A549 (cell line): ENCODE measurements at regions not wholly inside any gene's neighbourhood (a gene's known extent, or its start where the extent isn't known, plus 50 kb on each side); places are given as distances from the start of the nearest gene placed in this dataset.

Source experiments
- ATAC-seq, 2 experiments: fragments of 200-7000 bp in 1 of 2; fragments of >200 bp in 1 of 2; cut with Nextera tagmentation in 1 of 2; cut with Tn5 transposase in 1 of 2; 3 replicates each; pipeline versions ENCODE4 v1.8.0 to v1.9.1; 2018 to 2020; ENCODE audit warnings: mild to moderate bottlenecking in 1 of 2, moderate library complexity in 1 of 2
- CTCF ChIA-PET: fragments of 300-600 bp; sonication (Branson Sonifier 250); formaldehyde crosslinking; extraction: SDS; loops from one replicate; lab custom pipeline; 2021; ENCODE audit warnings: antibody characterized with exemption, inconsistent platforms; lab: Yijun Ruan, JAX
- POLR2A ChIA-PET: fragments of 350-600 bp; formaldehyde crosslinking; extraction: SDS; loops from one replicate; lab custom pipeline; 2021; ENCODE audit warnings: antibody characterized with exemption, inconsistent platforms; lab: Yijun Ruan, JAX
- DNase-seq, 2 experiments: peaks; one replicate each; pipeline versions ENCODE4 v3.0.0 to v3.0.0-alpha.2; 2011 to 2016; ENCODE audit warnings: low read depth in 1 of 2, low spot score in 1 of 2
- FAIRE-seq: peaks from 2 replicates; lab custom pipeline; 2011; peaks lifted over from hg19 to GRCh38; lab: Jason Lieb, UNC
- H3K27ac ChIP-seq, 2 experiments: fragments of >200 bp; sonication (Bioruptor Twin); formaldehyde crosslinking; 3 replicates each; pipeline ENCODE4 v1.5.1; 2016 to 2017
- H3K4me1 ChIP-seq: fragments of >200 bp; sonication (Bioruptor Twin); formaldehyde crosslinking; 3 replicates; pipeline ENCODE4 v1.6.1; 2016
- H3K4me2 ChIP-seq: fragments of >200 bp; sonication (Bioruptor Twin); formaldehyde crosslinking; 3 replicates; pipeline ENCODE4 v1.6.1; 2016
- H3K4me3 ChIP-seq: fragments of >200 bp; sonication (Bioruptor Twin); formaldehyde crosslinking; 3 replicates; pipeline ENCODE4 v1.5.1; 2016
- H3K9me3 ChIP-seq: fragments of >200 bp; sonication (Bioruptor Twin); formaldehyde crosslinking; 3 replicates; pipeline ENCODE4 v1.6.1; 2016
- CBX2 ChIP-seq: fragments of 200-600 bp; sonication (generic); IDR thresholded peaks from 2 replicates; pipeline ENCODE4 v1.6.1; 2016; ENCODE audit warnings: low read depth, mild to moderate bottlenecking, borderline replicate concordance
- CEBPB ChIP-seq, 2 experiments: fragments of >200 bp in 1 of 2; sonication (Bioruptor Twin) in 1 of 2; formaldehyde crosslinking in 1 of 2; IDR thresholded peaks; 2 replicates each; pipeline ENCODE4 v1.6.1; 2012 to 2016
- CHD2 ChIP-seq: fragments of 150-350 bp; IDR thresholded peaks from 2 replicates; pipeline ENCODE4 v1.6.1; 2014; ENCODE audit warnings: low read length; ENCODE audit not compliant: partially characterized antibody
- EHF ChIP-seq: fragments of 250-450 bp; sonication (Bioruptor Pico); IDR thresholded peaks from 2 replicates; pipeline ENCODE4 v1.5.0; 2020; ENCODE audit warnings: mild to moderate bottlenecking
- EP300 ChIP-seq, 2 experiments: fragments of >200 bp; sonication (Bioruptor Twin); formaldehyde crosslinking; IDR thresholded peaks; 2 replicates in 1 of 2; 3 replicates in 1 of 2; pipeline ENCODE4 v1.6.1; 2016 to 2017
- FOSB ChIP-seq: fragments of 250-450 bp; sonication (Bioruptor Pico); IDR thresholded peaks from 2 replicates; pipeline ENCODE4 v1.5.0; 2020; ENCODE audit warnings: mild to moderate bottlenecking, moderate library complexity
- FOSL2 ChIP-seq, 2 experiments: fragments of 450-650 bp in 1 of 2; fragments of >200 bp in 1 of 2; sonication (Bioruptor Twin) in 1 of 2; formaldehyde crosslinking; IDR thresholded peaks; 2 replicates each; pipeline versions ENCODE4 v1.5.0 to v1.6.1; 2016 to 2020; ENCODE audit warnings: mild to moderate bottlenecking in 1 of 2, moderate library complexity in 1 of 2
- FOXS1 ChIP-seq: fragments of 250-450 bp; sonication (Bioruptor Pico); IDR thresholded peaks from 2 replicates; pipeline ENCODE4 v1.5.0; 2020; ENCODE audit warnings: mild to moderate bottlenecking, moderate library complexity
- HDAC2 ChIP-seq: fragments of 200-600 bp; sonication (generic); IDR thresholded peaks from 2 replicates; pipeline ENCODE4 v1.6.1; 2016
- HEYL ChIP-seq: fragments of 250-450 bp; sonication (Bioruptor Pico); IDR thresholded peaks from 2 replicates; pipeline ENCODE4 v1.8.0; 2021; ENCODE audit warnings: mild to moderate bottlenecking, moderate library complexity
- JUN ChIP-seq, 2 experiments: fragments of >200 bp; sonication (Bioruptor Twin); formaldehyde crosslinking; IDR thresholded peaks; 2 replicates in 1 of 2; 3 replicates in 1 of 2; pipeline ENCODE4 v1.6.1; 2016 to 2017
- JUNB ChIP-seq: fragments of >200 bp; sonication (Bioruptor Twin); formaldehyde crosslinking; IDR thresholded peaks from 2 replicates; pipeline ENCODE4 v1.6.1; 2016
- NR3C1 ChIP-seq: fragments of >200 bp; sonication (Bioruptor Twin); formaldehyde crosslinking; IDR thresholded peaks from 3 replicates; pipeline ENCODE4 v1.6.1; 2017
- PHF8 ChIP-seq: fragments of 200-600 bp; sonication (generic); IDR thresholded peaks from 2 replicates; pipeline ENCODE4 v1.6.1; 2016; ENCODE audit warnings: low read depth, mild to moderate bottlenecking, antibody characterized with exemption, moderate library complexity, borderline replicate concordance
- POLR2AphosphoS2 ChIP-seq: conservative IDR thresholded peaks from 2 replicates; pipeline ENCODE4 v1.6.1; 2012; ENCODE audit warnings: low read length, improper control_type of control experiment, inconsistent platforms
- RARB ChIP-seq: fragments of 250-450 bp; sonication (Bioruptor Pico); IDR thresholded peaks from 2 replicates; pipeline ENCODE4 v1.8.0; 2021; ENCODE audit warnings: mild to moderate bottlenecking, moderate library complexity
- RCOR1 ChIP-seq: fragments of 150-350 bp; IDR thresholded peaks from 2 replicates; pipeline ENCODE4 v1.6.1; 2014; ENCODE audit warnings: antibody characterized with exemption, low read length, low read depth
- RFX5 ChIP-seq: fragments of 450-650 bp; IDR thresholded peaks from 2 replicates; pipeline ENCODE4 v1.7.1; 2014; ENCODE audit warnings: antibody characterized with exemption, mild to moderate bottlenecking, moderate library complexity
- SMC3 ChIP-seq: fragments of >200 bp; sonication (Bioruptor Twin); formaldehyde crosslinking; IDR thresholded peaks from 3 replicates; pipeline ENCODE4 v1.6.1; 2018; ENCODE audit warnings: inconsistent platforms
- TFCP2L1 ChIP-seq: fragments of 250-450 bp; sonication (Bioruptor Pico); IDR thresholded peaks from 2 replicates; pipeline ENCODE4 v1.5.0; 2021; ENCODE audit warnings: mild to moderate bottlenecking
- ZFP36 ChIP-seq: fragments of 450-650 bp; IDR thresholded peaks from 2 replicates; pipeline ENCODE4 v1.6.1; 2014; ENCODE audit warnings: borderline replicate concordance; ENCODE audit not compliant: partially characterized antibody
- ZNF302 ChIP-seq: fragments of 250-450 bp; sonication (Bioruptor Pico); IDR thresholded peaks from 2 replicates; pipeline ENCODE4 v1.9.0; 2021; ENCODE audit warnings: inconsistent platforms, mild to moderate bottlenecking, moderate library complexity
- WGBS: methylation state at CpG from one replicate; pipeline ENCODE4 v1.1.6; 2017; ENCODE audit errors: missing lambda C conversion rate; 5-methylcytosine and 5-hydroxymethylcytosine counted together
- TF ChIP-seq, protein P1 (sequence below): fragments of >200 bp; sonication (Bioruptor Twin); formaldehyde crosslinking; IDR thresholded peaks from 2 replicates; pipeline ENCODE4 v1.6.1; 2016
- TF ChIP-seq, protein P2 (sequence below): IDR thresholded peaks from 2 replicates; pipeline ENCODE4 v1.6.1; 2012
- TF ChIP-seq, protein P3 (sequence below): fragments of 150-350 bp; IDR thresholded peaks from 2 replicates; pipeline ENCODE4 v1.6.1; 2014; ENCODE audit warnings: low read depth, mild to moderate bottlenecking, low read length
- TF ChIP-seq, protein P4 (sequence below): fragments of 200-600 bp; sonication (generic); IDR thresholded peaks from 2 replicates; pipeline ENCODE4 v1.6.1; 2016; ENCODE audit warnings: antibody characterized with exemption, mild to moderate bottlenecking, moderate library complexity

GRCh38 chr12:127336416-127336815 is 930.6 kb upstream of the TMEM132C start:
- WGBS, result 0% methylated on average over 1 of the region's 1 CpG
- H3K4me3 ChIP-seq, result no peak overlapping the region
- H3K4me1 ChIP-seq, result no peaks in the 10 kb centered on the region
- ATAC-seq (no peak), DNase-seq (no peak), FAIRE-seq (no peak)
- H3K9me3 ChIP-seq, result no peaks in the 10 kb centered on the region
- ChIA-PET POLR2A (no interaction called here), CTCF (no interaction called here)
- no peak overlapping the region for H3K27ac ChIP-seq
- no peak overlapping the region for H3K4me2 ChIP-seq
- TF ChIP-seq, protein P1, sequence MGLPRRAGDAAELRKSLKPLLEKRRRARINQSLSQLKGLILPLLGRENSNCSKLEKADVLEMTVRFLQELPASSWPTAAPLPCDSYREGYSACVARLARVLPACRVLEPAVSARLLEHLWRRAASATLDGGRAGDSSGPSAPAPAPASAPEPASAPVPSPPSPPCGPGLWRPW, result no peak
- no peak for TF ChIP-seq RCOR1
- TF ChIP-seq JUNB, result no peak
- TF ChIP-seq ZNF302 (CRISPR knock-in tag), result no peak
- no peak for TF ChIP-seq EHF
- no peak for TF ChIP-seq FOXS1 (CRISPR knock-in tag)
- TF ChIP-seq, protein P2, sequence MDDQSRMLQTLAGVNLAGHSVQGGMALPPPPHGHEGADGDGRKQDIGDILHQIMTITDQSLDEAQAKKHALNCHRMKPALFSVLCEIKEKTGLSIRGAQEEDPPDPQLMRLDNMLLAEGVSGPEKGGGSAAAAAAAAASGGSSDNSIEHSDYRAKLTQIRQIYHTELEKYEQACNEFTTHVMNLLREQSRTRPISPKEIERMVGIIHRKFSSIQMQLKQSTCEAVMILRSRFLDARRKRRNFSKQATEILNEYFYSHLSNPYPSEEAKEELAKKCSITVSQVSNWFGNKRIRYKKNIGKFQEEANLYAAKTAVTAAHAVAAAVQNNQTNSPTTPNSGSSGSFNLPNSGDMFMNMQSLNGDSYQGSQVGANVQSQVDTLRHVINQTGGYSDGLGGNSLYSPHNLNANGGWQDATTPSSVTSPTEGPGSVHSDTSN, result no peak
- TF ChIP-seq RARB, result no peak
- no peak for TF ChIP-seq PHF8
- TF ChIP-seq POLR2AphosphoS2, result no peak
- no peak for TF ChIP-seq SMC3
- TF ChIP-seq NR3C1, result no peak
- no peak for TF ChIP-seq RFX5
- no peak for TF ChIP-seq CHD2
- no peak for TF ChIP-seq EP300 (IDR thresholded peaks at IDR 0.05)
- no peak for TF ChIP-seq ZFP36
- no peak for TF ChIP-seq HDAC2
- no peak for TF ChIP-seq CEBPB (IDR thresholded peaks at IDR 0.05)
- TF ChIP-seq TFCP2L1 (CRISPR knock-in tag), result no peak
- no peak for TF ChIP-seq FOSL2 (IDR thresholded peaks at IDR 0.05)
- no peak for TF ChIP-seq FOSL2 (CRISPR knock-in tag; IDR thresholded peaks at IDR 0.05)

- Histone ChIP-seq H3K4me2 (no peak overlapping the region), H3K9me3 (no peaks in the 10 kb centered on the region), H3K4me1 (no peaks in the 10 kb centered on the region)
- 3% methylated on average over 4 of the region's 4 CpGs for WGBS
- no peak for DNase-seq
- TF ChIP-seq HEYL (CRISPR knock-in tag) (no peak), CEBPB (IDR thresholded peaks at IDR 0.05) (no peak), CBX2 (no peak), FOSB (CRISPR knock-in tag) (no peak), JUN (IDR thresholded peaks at IDR 0.05) (no peak), ZFP36 (no peak)
- TF ChIP-seq, protein P3, sequence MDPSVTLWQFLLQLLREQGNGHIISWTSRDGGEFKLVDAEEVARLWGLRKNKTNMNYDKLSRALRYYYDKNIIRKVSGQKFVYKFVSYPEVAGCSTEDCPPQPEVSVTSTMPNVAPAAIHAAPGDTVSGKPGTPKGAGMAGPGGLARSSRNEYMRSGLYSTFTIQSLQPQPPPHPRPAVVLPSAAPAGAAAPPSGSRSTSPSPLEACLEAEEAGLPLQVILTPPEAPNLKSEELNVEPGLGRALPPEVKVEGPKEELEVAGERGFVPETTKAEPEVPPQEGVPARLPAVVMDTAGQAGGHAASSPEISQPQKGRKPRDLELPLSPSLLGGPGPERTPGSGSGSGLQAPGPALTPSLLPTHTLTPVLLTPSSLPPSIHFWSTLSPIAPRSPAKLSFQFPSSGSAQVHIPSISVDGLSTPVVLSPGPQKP, result no peak
- TF ChIP-seq, all 56 proteins: peak for 0
- FAIRE-seq (no peak), ATAC-seq (no peak)
- POLR2A ChIA-PET, result no interaction called here
- CTCF ChIA-PET, result no interaction called here
- H3K27ac ChIP-seq, result no peak overlapping the region
- H3K4me3 ChIP-seq, result no peak overlapping the region
Measured at GRCh38 chr12:127339065-127339464, 927.9 kb upstream of the TMEM132C start.

DNA sequence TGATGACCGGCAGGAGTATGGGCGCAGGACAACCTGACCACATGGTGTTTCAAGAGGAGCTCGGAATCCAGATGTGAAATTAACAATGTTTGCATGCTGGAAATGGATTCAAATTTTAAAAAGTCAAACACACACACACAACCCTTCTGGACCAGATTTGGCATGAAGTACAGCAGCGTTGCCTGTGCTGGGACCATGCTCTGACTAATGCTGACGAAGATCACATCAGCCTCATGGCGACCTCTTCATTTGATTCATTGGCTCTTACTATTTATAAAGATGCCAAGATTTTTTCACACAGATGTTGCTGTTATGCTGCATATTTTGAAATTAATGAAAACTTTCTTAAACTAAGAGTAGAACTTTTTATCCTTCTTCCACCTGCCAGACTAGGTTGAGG is 926.6 kb upstream of the TMEM132C start:
- Histone ChIP-seq H3K4me2 (no peak overlapping the region), H3K9me3 (no peaks in the 10 kb centered on the region), H3K27ac (no peak overlapping the region), H3K4me1 (no peaks in the 10 kb centered on the region), H3K4me3 (no peak overlapping the region)
- no peak for ATAC-seq
- FAIRE-seq, result no peak
- POLR2A ChIA-PET, result no interaction called here
- TF ChIP-seq, protein P4, sequence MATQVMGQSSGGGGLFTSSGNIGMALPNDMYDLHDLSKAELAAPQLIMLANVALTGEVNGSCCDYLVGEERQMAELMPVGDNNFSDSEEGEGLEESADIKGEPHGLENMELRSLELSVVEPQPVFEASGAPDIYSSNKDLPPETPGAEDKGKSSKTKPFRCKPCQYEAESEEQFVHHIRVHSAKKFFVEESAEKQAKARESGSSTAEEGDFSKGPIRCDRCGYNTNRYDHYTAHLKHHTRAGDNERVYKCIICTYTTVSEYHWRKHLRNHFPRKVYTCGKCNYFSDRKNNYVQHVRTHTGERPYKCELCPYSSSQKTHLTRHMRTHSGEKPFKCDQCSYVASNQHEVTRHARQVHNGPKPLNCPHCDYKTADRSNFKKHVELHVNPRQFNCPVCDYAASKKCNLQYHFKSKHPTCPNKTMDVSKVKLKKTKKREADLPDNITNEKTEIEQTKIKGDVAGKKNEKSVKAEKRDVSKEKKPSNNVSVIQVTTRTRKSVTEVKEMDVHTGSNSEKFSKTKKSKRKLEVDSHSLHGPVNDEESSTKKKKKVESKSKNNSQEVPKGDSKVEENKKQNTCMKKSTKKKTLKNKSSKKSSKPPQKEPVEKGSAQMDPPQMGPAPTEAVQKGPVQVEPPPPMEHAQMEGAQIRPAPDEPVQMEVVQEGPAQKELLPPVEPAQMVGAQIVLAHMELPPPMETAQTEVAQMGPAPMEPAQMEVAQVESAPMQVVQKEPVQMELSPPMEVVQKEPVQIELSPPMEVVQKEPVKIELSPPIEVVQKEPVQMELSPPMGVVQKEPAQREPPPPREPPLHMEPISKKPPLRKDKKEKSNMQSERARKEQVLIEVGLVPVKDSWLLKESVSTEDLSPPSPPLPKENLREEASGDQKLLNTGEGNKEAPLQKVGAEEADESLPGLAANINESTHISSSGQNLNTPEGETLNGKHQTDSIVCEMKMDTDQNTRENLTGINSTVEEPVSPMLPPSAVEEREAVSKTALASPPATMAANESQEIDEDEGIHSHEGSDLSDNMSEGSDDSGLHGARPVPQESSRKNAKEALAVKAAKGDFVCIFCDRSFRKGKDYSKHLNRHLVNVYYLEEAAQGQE, result no peak
- TF ChIP-seq, protein P2, result no peak
- WGBS, result 4% methylated on average over 6 of the region's 6 CpGs
- no peak for DNase-seq
- CTCF ChIA-PET, result no interaction called here
